SK-N-SH treated with all-trans-retinoic acid at 6 μM for 48 hours (cell line): ENCODE measurements at regions not wholly inside any gene's neighbourhood (a gene's known extent, or its start where the extent isn't known, plus 50 kb on each side); places are given as distances from the start of the nearest gene placed in this dataset.

Source experiments
- ARNTL ChIP-seq: fragments of 450-650 bp; formaldehyde crosslinking; IDR thresholded peaks from 2 replicates; pipeline ENCODE4 v1.5.0; 2020; ENCODE audit warnings: low read depth, mild to moderate bottlenecking, moderate library complexity, borderline replicate concordance
- CSDC2 ChIP-seq: fragments of 250-450 bp; sonication (Bioruptor Pico); IDR thresholded peaks from 2 replicates; pipeline ENCODE4 v1.5.0; 2020; ENCODE audit warnings: mild to moderate bottlenecking, moderate library complexity
- ESRRG ChIP-seq: fragments of 250-450 bp; sonication (Bioruptor Pico); IDR thresholded peaks from 2 replicates; pipeline ENCODE4 v1.6.1; 2021; ENCODE audit warnings: mild to moderate bottlenecking
- GLIS3 ChIP-seq: fragments of 250-450 bp; sonication (Bioruptor Pico); IDR thresholded peaks from 2 replicates; pipeline ENCODE4 v1.5.0; 2020; ENCODE audit warnings: mild to moderate bottlenecking, moderate library complexity
- ISL1 ChIP-seq: fragments of 250-450 bp; sonication (Bioruptor Pico); IDR thresholded peaks from 2 replicates; pipeline ENCODE4 v2.1.2; 2022; ENCODE audit warnings: mild to moderate bottlenecking, moderate library complexity
- SNAI2 ChIP-seq: fragments of 250-450 bp; sonication (Bioruptor Pico); IDR thresholded peaks from 2 replicates; pipeline ENCODE4 v1.5.0; 2020; ENCODE audit warnings: mild to moderate bottlenecking, moderate library complexity
- TCF4 ChIP-seq: fragments of 250-450 bp; sonication (Bioruptor Pico); IDR thresholded peaks from 2 replicates; pipeline ENCODE4 v1.8.0; 2021; ENCODE audit warnings: mild to moderate bottlenecking, moderate library complexity, borderline replicate concordance
- ZC3H10 ChIP-seq: fragments of 250-450 bp; sonication (Bioruptor Pico); IDR thresholded peaks from 2 replicates; pipeline ENCODE4 v1.5.1; 2021; ENCODE audit warnings: mild to moderate bottlenecking, moderate library complexity
- ZFP3 ChIP-seq: fragments of 250-450 bp; sonication (Bioruptor Pico); IDR thresholded peaks from 2 replicates; pipeline ENCODE4 v1.5.0; 2020; ENCODE audit warnings: mild to moderate bottlenecking, moderate library complexity
- ZNF70 ChIP-seq: fragments of 450-650 bp; formaldehyde crosslinking; IDR thresholded peaks from 2 replicates; pipeline ENCODE4 v1.5.0; 2020; ENCODE audit warnings: mild to moderate bottlenecking, moderate library complexity
- TF ChIP-seq, protein P1 (sequence below): fragments of 250-450 bp; sonication (Bioruptor Pico); IDR thresholded peaks from 2 replicates; pipeline ENCODE4 v1.8.0; 2020; ENCODE audit warnings: mild to moderate bottlenecking, moderate library complexity, borderline replicate concordance
- TF ChIP-seq, protein P2 (sequence below): fragments of 250-450 bp; sonication (Bioruptor Pico); IDR thresholded peaks from 2 replicates; pipeline ENCODE4 v1.5.1; 2021; ENCODE audit warnings: mild to moderate bottlenecking, moderate library complexity

DNA sequence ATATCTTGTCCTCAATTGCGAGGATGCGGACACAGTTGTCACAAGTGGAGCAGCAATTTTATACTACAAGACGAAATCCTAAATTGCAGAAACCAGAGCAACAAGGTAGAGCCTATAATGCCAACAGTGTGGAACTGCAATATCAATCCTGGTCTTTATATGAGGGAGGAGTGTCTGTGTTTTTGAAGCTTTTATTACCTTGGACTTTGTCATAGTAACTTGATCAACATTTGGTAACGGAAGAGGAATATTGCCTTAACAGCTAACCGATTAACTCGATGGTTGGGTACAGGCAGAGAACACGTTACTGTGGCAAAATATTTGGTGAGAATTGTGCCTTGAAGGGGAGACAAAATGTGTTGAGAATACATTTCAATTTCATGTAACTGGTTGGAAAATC lies 661.5 kb downstream of the FGF9 start:
- TF ChIP-seq ZNF70 (CRISPR knock-in tag) (no peak), ESRRG (CRISPR knock-in tag) (no peak), ZFP3 (CRISPR knock-in tag) (no peak), ISL1 (CRISPR knock-in tag) (no peak), TCF4 (CRISPR knock-in tag) (no peak), ARNTL (no peak), CSDC2 (CRISPR knock-in tag) (no peak), ZC3H10 (CRISPR knock-in tag) (no peak), GLIS3 (CRISPR knock-in tag) (no peak), SNAI2 (CRISPR knock-in tag) (no peak)
- TF ChIP-seq, protein P1, sequence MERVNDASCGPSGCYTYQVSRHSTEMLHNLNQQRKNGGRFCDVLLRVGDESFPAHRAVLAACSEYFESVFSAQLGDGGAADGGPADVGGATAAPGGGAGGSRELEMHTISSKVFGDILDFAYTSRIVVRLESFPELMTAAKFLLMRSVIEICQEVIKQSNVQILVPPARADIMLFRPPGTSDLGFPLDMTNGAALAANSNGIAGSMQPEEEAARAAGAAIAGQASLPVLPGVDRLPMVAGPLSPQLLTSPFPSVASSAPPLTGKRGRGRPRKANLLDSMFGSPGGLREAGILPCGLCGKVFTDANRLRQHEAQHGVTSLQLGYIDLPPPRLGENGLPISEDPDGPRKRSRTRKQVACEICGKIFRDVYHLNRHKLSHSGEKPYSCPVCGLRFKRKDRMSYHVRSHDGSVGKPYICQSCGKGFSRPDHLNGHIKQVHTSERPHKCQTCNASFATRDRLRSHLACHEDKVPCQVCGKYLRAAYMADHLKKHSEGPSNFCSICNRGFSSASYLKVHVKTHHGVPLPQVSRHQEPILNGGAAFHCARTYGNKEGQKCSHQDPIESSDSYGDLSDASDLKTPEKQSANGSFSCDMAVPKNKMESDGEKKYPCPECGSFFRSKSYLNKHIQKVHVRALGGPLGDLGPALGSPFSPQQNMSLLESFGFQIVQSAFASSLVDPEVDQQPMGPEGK = no peak
- TF ChIP-seq, protein P2, sequence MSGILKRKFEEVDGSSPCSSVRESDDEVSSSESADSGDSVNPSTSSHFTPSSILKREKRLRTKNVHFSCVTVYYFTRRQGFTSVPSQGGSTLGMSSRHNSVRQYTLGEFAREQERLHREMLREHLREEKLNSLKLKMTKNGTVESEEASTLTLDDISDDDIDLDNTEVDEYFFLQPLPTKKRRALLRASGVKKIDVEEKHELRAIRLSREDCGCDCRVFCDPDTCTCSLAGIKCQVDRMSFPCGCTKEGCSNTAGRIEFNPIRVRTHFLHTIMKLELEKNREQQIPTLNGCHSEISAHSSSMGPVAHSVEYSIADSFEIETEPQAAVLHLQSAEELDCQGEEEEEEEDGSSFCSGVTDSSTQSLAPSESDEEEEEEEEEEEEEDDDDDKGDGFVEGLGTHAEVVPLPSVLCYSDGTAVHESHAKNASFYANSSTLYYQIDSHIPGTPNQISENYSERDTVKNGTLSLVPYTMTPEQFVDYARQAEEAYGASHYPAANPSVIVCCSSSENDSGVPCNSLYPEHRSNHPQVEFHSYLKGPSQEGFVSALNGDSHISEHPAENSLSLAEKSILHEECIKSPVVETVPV (CRISPR knock-in tag) = no peak
